IPS-18c (cell line): ENCODE measurements at regions not wholly inside any gene's neighbourhood (a gene's known extent, or its start where the extent isn't known, plus 50 kb on each side); places are given as distances from the start of the nearest gene placed in this dataset.

Source experiments
- H3K4me3 ChIP-seq: 2 replicates; pipeline ENCODE4 v1.7.0; 2013; ENCODE audit warnings: low read depth, mild to moderate bottlenecking, low read length, moderate library complexity; ENCODE audit not compliant: insufficient read depth
- H3K9me3 ChIP-seq: one replicate; pipeline ENCODE4 v1.6.1; 2013; ENCODE audit warnings: mild to moderate bottlenecking, low read length, moderate library complexity; ENCODE audit not compliant: control insufficient read depth, insufficient read depth

DNA sequence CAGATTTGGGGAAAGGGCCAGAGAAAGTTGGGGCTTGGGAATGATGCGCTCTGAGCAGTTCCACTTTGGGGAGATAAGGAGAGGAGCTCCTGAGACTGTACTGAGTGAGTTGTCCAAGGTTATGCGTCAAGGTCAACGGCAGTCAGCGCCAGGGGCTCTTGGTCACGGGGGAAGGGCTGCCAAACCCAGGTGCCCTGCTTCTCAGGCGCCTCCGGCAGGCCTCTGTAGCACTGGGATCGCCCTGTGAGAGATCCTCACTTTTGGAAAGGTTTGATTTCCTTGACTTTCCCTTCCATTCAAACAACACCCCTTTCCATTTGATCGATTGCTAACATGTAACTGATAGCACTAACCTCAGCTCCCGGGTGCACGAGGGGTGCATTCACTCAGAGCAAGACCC is 136.5 kb upstream of the SOX11 start:
- Histone ChIP-seq H3K9me3 (peaks cover 2% of the 10 kb centered on the region), H3K4me3 (no peak overlapping the region)

DNA sequence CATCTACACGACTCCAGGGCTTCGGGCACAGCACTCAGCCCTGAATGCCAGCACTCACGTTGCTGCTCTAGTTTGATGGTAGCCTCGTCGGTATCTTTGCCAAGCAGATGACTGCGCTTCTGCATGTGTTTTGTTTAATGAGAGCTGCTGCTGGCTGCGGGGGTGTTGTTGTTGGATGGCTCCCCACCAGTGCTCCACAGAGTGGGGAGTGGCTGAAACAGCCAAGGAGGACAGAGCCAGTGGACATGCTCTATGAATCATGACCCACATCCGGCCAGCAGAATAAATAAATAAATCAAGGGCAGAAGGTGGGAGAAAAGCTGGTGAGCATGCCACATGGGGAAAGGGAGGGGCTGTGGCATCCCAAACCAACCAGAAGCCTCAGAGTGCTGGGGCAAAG is 131.2 kb upstream of the SOX11 start:
- peaks cover 2% of the 10 kb centered on the region for H3K9me3 ChIP-seq

GRCh38 chr2:5562426-5562825 is 129.8 kb upstream of the SOX11 start:
- Histone ChIP-seq H3K4me3 (no peak overlapping the region), H3K9me3 (peaks cover 2% of the 10 kb centered on the region)

More for the DNA sequence above, 131.2 kb upstream of the SOX11 start:
- no peak overlapping the region for H3K4me3 ChIP-seq

- H3K4me3 ChIP-seq, result no peak overlapping the region
- H3K9me3 ChIP-seq, result no peaks in the 10 kb centered on the region
These were observed 129.3 kb upstream of the SOX11 start for GRCh38 chr2:5562865-5563264.

- H3K4me3 ChIP-seq, result no peak overlapping the region
These were observed 128.8 kb upstream of the SOX11 start for GRCh38 chr2:5563411-5563810.

GRCh38 chr2:5569256-5569655 is 122.9 kb upstream of the SOX11 start:
- Histone ChIP-seq H3K9me3 (no peaks in the 10 kb centered on the region), H3K4me3 (no peak overlapping the region)

More at GRCh38 chr2:5563411-5563810, 128.8 kb upstream of the SOX11 start:
- no peaks in the 10 kb centered on the region for H3K9me3 ChIP-seq

- Histone ChIP-seq H3K9me3 (no peaks in the 10 kb centered on the region), H3K4me3 (no peak overlapping the region)
These were observed 116.2 kb upstream of the SOX11 start for GRCh38 chr2:5576015-5576414.

DNA sequence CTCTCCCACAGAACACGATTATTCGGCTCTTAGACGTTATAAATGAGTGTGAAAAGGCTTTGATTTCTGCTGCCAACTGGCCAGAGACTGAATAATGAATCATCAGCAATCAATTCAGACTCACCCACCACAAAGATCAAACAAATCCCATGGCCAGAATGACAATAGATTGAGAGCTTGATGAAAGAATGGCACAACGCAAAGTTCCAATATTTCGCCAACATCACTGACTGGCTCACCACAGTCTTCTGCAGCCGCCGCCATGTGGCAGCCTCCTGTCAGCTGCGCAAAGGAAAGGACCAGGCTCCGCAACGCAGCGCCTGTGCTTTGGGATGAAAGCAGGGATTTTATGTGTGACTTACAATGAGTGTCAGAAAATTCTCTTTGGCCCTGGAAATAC is 104.4 kb upstream of the SOX11 start:
- Histone ChIP-seq H3K9me3 (peaks cover 2% of the 10 kb centered on the region), H3K4me3 (no peak overlapping the region)

DNA sequence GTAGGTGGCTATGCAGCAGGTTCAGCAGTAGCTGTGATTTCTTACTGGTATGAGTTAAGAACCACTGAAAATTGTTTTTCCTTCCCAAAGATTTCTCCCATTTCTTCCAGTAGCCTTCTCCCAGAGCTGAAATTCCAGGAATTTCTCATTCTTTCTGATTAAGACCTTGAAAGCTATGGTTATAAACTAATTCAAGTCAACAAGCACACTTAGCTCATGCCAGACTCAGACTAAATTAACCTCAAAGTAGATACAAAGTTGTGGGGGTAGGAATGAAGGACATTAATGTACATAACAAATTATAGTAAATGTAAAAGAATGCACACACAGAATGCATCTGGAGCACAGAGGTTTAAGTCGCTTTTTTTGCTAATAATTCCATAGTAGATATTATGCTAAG is 103.6 kb upstream of the SOX11 start:
- H3K4me3 ChIP-seq, result no peak overlapping the region
- peaks cover 2% of the 10 kb centered on the region for H3K9me3 ChIP-seq

DNA sequence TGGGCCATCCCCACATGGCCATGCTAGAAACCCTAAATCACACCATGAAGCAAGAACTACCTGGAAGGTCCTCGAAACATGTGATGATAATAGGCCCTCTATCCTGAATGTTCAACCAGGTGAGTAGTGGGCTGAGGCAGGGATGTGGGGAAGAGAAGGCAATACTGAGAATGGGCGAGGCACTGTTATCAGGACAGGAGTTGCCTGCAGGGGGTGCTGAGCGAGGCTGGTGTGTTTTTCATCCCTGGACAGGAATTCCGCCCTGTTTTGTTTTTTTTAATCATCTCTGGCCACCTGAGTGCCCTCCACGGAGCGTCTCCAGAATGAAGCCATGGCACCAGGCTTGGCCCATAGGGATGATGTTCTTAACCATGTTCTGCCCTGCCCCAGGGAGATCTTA is 103.0 kb upstream of the SOX11 start:
- Histone ChIP-seq H3K4me3 (no peak overlapping the region), H3K9me3 (peaks cover 2% of the 10 kb centered on the region)

GRCh38 chr2:5590886-5591285 is 101.3 kb upstream of the SOX11 start:
- no peak overlapping the region for H3K4me3 ChIP-seq
- peaks cover 2% of the 10 kb centered on the region for H3K9me3 ChIP-seq

GRCh38 chr2:5592916-5593315 is 99.3 kb upstream of the SOX11 start:
- Histone ChIP-seq H3K4me3 (no peak overlapping the region), H3K9me3 (peaks cover 2% of the 10 kb centered on the region)

GRCh38 chr2:5594249-5594695 is 97.9 kb upstream of the SOX11 start:
- Histone ChIP-seq H3K9me3 (peaks cover 2% of the 10 kb centered on the region), H3K4me3 (no peak overlapping the region)

DNA sequence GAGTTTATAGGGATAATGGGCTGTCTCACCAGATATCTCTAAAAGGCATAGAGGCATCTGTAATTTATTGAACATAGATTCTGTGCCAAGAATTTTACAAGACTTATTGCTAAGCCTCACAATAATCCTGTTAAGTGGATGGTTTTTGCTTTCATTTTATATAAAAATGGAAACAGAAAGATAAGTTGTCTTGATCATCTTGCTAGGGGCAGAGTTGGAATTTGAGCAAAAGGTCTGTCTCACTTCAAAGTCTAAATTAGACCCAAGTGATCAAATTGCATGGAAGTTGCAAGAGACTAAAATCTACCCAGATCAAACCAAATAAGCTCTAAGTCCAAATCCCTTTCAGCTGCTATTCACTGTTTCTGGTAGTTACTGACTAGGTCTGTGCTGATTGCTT is 95.3 kb upstream of the SOX11 start:
- no peak overlapping the region for H3K4me3 ChIP-seq
- no peaks in the 10 kb centered on the region for H3K9me3 ChIP-seq

DNA sequence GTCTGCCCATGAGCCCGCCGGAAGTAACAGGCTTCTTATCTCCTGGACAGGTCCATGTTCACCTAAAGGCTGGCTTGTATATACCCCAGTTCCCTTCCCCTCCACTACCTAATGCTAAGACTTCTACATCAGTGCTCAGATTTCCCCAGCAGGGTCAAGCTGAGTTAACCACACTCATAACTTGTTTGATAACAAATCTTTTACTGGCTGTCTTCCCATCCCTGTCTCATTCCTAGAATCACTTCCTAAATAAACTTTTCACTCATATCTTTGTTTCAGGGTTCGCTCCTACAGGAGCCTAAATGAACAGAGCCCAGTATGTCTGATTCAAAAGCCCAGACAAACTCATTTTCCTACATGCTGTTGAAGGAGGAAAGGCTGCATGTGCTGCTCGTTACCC is 94.0 kb upstream of the SOX11 start:
- H3K4me3 ChIP-seq, result no peak overlapping the region
- no peaks in the 10 kb centered on the region for H3K9me3 ChIP-seq

GRCh38 chr2:5609201-5609600 is 83.0 kb upstream of the SOX11 start:
- no peaks in the 10 kb centered on the region for H3K9me3 ChIP-seq
- H3K4me3 ChIP-seq, result no peak overlapping the region

DNA sequence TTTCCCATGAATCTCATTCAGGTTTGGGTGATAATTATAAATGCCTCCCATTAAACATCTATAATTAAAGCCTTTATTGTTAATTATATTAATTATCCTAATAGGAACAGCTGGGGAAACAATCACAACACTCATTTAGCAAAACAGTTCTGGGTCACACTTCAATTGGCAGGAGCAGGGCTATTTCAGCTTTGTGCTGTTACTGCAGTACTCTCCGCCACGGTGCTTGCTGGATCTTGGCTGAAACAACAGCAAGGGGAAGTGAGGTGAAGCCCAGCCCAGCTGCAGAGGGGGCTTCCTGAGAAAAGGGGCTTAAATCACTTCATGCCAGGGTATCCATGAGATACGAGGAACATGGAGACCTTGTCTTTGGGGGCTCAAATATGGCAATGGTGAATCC is 79.5 kb upstream of the SOX11 start:
- H3K4me3 ChIP-seq, result no peak overlapping the region
- H3K9me3 ChIP-seq, result no peaks in the 10 kb centered on the region

- Histone ChIP-seq H3K9me3 (no peaks in the 10 kb centered on the region), H3K4me3 (no peak overlapping the region)
These were observed 76.2 kb upstream of the SOX11 start for GRCh38 chr2:5616019-5616418.

GRCh38 chr2:5617358-5617757 is 74.8 kb upstream of the SOX11 start:
- Histone ChIP-seq H3K9me3 (no peaks in the 10 kb centered on the region), H3K4me3 (no peak overlapping the region)

DNA sequence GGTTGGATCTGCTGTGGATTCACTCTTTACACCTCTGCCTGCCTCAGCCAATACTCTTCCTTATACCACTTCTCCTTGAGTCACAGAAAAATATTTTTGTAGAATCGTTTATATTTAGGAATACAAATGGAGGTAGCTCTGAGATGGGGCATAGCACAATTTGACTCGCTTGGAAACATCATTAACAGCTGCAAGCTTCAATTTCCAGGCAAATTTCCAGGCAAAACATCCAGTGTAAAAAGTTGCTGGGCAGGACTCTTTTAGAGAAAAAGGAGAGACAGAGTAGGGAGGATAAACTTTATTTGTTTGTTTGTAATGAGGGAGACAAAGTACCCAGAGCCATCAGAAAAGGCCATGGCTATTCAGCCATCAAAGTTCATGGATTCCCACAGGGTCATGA is 74.4 kb upstream of the SOX11 start:
- Histone ChIP-seq H3K4me3 (no peak overlapping the region), H3K9me3 (no peaks in the 10 kb centered on the region)
